ENCODE measurements at regions not wholly inside any gene's neighbourhood (a gene's known extent, or its start where the extent isn't known, plus 50 kb on each side); places are given as distances from the start of the nearest gene placed in this dataset.

GRCh38 chr17:71548540-71549190 is 572.2 kb upstream of the SOX9 start:
- TF ChIP-seq, protein P1, sequence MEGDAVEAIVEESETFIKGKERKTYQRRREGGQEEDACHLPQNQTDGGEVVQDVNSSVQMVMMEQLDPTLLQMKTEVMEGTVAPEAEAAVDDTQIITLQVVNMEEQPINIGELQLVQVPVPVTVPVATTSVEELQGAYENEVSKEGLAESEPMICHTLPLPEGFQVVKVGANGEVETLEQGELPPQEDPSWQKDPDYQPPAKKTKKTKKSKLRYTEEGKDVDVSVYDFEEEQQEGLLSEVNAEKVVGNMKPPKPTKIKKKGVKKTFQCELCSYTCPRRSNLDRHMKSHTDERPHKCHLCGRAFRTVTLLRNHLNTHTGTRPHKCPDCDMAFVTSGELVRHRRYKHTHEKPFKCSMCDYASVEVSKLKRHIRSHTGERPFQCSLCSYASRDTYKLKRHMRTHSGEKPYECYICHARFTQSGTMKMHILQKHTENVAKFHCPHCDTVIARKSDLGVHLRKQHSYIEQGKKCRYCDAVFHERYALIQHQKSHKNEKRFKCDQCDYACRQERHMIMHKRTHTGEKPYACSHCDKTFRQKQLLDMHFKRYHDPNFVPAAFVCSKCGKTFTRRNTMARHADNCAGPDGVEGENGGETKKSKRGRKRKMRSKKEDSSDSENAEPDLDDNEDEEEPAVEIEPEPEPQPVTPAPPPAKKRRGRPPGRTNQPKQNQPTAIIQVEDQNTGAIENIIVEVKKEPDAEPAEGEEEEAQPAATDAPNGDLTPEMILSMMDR (conservative IDR thresholded peaks at IDR 0.05; ENCODE audit: low read length): no peak
- no peak for TF ChIP-seq EZH2phosphoT487 (IDR thresholded peaks at IDR 0.05; ENCODE audit: borderline replicate concordance)
- Histone ChIP-seq H3K4me3 (ENCODE audit: low read length, poor library complexity, severe bottlenecking) (no peak overlapping the region), H3K4me1 (ENCODE audit: insufficient read depth, low read length, poor library complexity, severe bottlenecking) (no peaks in the 10 kb centered on the region), H3K4me2 (ENCODE audit: low read depth, low read length, poor library complexity, severe bottlenecking) (no peak overlapping the region), H3F3A (ENCODE audit: low read depth) (no peaks in the 10 kb centered on the region), H2AFZ (ENCODE audit: low read length) (no peak overlapping the region), H3K36me3 (ENCODE audit: insufficient read depth, low read length) (no peaks in the 10 kb centered on the region), H3K9me3 (ENCODE audit: insufficient read depth, low read depth, low read length) (peaks cover 5% of the 10 kb centered on the region; the same call in 1 of the 2 replicates), H3K9me2 (replicated peaks; ENCODE audit: low read depth, low read length) (no peaks in the 10 kb centered on the region), H3K9ac (ENCODE audit: low read depth, low read length, poor library complexity, severe bottlenecking) (no peak overlapping the region), H4K20me1 (ENCODE audit: insufficient read depth, low read length, poor library complexity, severe bottlenecking) (no peaks in the 10 kb centered on the region), H3K27me3 (ENCODE audit: insufficient read depth, low read length, poor library complexity, severe bottlenecking) (no peaks in the 10 kb centered on the region), H3K79me2 (ENCODE audit: insufficient read depth, low read length) (no peaks in the 10 kb centered on the region)

GRCh38 chr17:71550675-71551074 is 570.1 kb upstream of the SOX9 start:
- Histone ChIP-seq H4K20me1 (ENCODE audit: insufficient read depth, low read length, poor library complexity, severe bottlenecking) (no peaks in the 10 kb centered on the region), H3F3A (ENCODE audit: low read depth) (no peaks in the 10 kb centered on the region), H3K79me2 (ENCODE audit: insufficient read depth, low read length) (no peaks in the 10 kb centered on the region), H3K4me2 (ENCODE audit: low read depth, low read length, poor library complexity, severe bottlenecking) (no peak overlapping the region), H3K4me3 (ENCODE audit: low read length, poor library complexity, severe bottlenecking) (no peak overlapping the region), H3K9me2 (replicated peaks; ENCODE audit: low read depth, low read length) (no peaks in the 10 kb centered on the region), H3K9ac (ENCODE audit: low read depth, low read length, poor library complexity, severe bottlenecking) (no peak overlapping the region), H3K9me3 (ENCODE audit: insufficient read depth, low read depth, low read length) (peaks cover 6% of the 10 kb centered on the region; the same call in 1 of the 2 replicates), H2AFZ (ENCODE audit: low read length) (no peak overlapping the region), H3K27me3 (ENCODE audit: insufficient read depth, low read length, poor library complexity, severe bottlenecking) (no peaks in the 10 kb centered on the region), H3K4me1 (ENCODE audit: insufficient read depth, low read length, poor library complexity, severe bottlenecking) (no peaks in the 10 kb centered on the region), H3K36me3 (ENCODE audit: insufficient read depth, low read length) (no peaks in the 10 kb centered on the region)
- TF ChIP-seq, protein P1 (conservative IDR thresholded peaks at IDR 0.05; ENCODE audit: low read length): no peak
- TF ChIP-seq EZH2phosphoT487 (IDR thresholded peaks at IDR 0.05; ENCODE audit: borderline replicate concordance): no peak

- no peaks in the 10 kb centered on the region for H3K79me2 ChIP-seq (ENCODE audit: insufficient read depth, low read length)
- H3F3A ChIP-seq (ENCODE audit: low read depth): no peaks in the 10 kb centered on the region
- H4K20me1 ChIP-seq (ENCODE audit: insufficient read depth, low read length, poor library complexity, severe bottlenecking): no peaks in the 10 kb centered on the region
- H3K36me3 ChIP-seq (ENCODE audit: insufficient read depth, low read length): no peaks in the 10 kb centered on the region
- H3K4me3 ChIP-seq (ENCODE audit: low read length, poor library complexity, severe bottlenecking): no peak overlapping the region
- H3K9me2 ChIP-seq (replicated peaks; ENCODE audit: low read depth, low read length): no peaks in the 10 kb centered on the region
- no peak for TF ChIP-seq EZH2phosphoT487 (IDR thresholded peaks at IDR 0.05; ENCODE audit: borderline replicate concordance)
- TF ChIP-seq, protein P1 (conservative IDR thresholded peaks at IDR 0.05; ENCODE audit: low read length): no peak
- H3K4me1 ChIP-seq (ENCODE audit: insufficient read depth, low read length, poor library complexity, severe bottlenecking): no peaks in the 10 kb centered on the region
- peaks cover 7% of the 10 kb centered on the region; the same call in 1 of the 2 replicates for H3K9me3 ChIP-seq (ENCODE audit: insufficient read depth, low read depth, low read length)
- no peak overlapping the region for H3K4me2 ChIP-seq (ENCODE audit: low read depth, low read length, poor library complexity, severe bottlenecking)
- no peak overlapping the region for H3K9ac ChIP-seq (ENCODE audit: low read depth, low read length, poor library complexity, severe bottlenecking)
- no peaks in the 10 kb centered on the region for H3K27me3 ChIP-seq (ENCODE audit: insufficient read depth, low read length, poor library complexity, severe bottlenecking)
- no peak overlapping the region for H2AFZ ChIP-seq (ENCODE audit: low read length)
These were observed 567.4 kb upstream of the SOX9 start for GRCh38 chr17:71553381-71553780.

Data from Loucy (cell line).